Activated naive CD4-positive, alpha-beta T cell (primary cell): ENCODE measurements at regions not wholly inside any gene's neighbourhood (a gene's known extent, or its start where the extent isn't known, plus 50 kb on each side); places are given as distances from the start of the nearest gene placed in this dataset.
"Not testable (repeated sequence)": the region's sequence is repeated elsewhere in the genome, so short reads cannot be mapped to it uniquely, and the experiment has no call there.

Experiments
- DNase-seq, 4 experiments: peaks; one replicate each; lab custom pipeline; 2025; lab: John Stamatoyannopoulos, UW

DNA sequence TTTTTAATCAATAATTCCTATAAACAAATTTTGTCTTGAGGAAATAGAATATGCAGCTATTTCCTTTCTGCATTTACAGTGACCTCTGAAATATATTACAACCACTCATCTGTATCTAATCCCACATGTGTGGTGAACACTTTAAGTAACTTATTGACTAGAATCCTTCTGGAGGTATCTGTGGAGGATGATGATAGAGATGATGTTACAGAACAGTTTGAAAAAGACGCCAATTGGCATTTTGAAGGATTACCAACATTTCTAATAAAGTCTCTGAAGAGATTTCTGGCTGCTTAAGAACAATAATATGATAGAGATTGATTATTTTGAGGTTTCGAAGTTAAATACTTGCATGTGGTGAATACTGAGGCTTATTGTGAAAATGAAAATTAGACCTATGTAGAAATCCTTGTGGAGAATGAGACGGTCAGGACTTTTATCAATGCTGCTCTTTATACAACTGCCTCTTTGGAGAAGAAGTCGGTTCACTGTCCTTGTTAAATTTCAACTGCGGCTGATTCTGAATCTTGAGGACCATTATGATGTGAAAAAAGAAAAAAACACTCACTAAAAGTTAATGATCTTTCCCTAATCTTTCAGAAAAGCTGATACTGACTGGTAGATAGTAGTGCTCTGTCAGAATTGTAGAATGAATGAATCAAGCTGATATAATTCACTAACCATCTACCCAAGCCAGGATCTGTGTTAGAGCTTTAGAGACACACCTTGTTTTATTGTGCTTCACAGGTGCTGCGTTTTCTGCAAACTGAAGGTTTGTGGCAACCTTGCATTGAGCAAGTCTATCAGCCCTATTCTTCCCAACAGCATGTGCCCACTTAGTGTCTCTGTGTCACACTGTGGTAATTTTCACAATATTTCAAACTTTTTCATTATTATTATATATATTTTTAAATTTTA is 204.7 kb downstream of the SPRY1 start:
- DNase-seq = no peak

DNA sequence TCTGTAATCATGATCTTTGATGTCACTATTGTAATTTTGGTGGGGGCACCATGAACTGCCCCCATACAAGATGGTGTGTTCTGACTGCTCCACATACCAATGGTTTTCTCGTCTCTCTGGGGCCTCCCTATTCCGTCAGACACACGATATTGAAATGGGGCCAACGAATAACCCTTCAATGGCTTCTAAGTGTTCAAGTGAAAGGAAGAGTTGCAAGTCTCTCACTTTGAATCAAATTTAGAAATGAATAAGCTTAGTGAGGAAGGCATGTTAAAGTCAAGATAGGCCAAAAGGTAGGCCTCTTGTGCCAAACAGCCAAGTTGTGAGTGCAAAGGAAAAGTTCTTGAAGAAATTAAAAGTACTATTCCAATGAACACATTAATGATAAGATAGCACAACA is 205.4 kb downstream of the SPRY1 start:
- DNase-seq = no peak

DNA sequence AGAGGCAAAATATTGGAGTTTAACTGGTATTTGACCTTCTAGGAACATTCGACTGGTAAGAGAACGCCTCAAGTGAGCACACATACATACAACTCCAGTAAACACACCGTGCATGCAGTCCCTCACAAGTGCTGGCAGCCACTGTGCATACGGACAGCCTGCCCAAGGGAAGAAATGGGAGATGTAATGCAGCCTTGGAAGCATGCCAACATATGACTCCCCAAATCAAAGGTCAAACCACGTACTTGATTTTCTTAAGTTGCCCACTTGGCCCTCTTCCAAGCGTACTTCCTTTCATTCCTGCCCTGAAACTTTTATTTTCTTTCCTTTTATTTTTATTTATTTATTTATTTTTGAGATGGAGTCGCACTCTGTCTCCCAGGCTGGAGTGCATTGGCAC is 206.6 kb downstream of the SPRY1 start:
- DNase-seq = no peak

DNA sequence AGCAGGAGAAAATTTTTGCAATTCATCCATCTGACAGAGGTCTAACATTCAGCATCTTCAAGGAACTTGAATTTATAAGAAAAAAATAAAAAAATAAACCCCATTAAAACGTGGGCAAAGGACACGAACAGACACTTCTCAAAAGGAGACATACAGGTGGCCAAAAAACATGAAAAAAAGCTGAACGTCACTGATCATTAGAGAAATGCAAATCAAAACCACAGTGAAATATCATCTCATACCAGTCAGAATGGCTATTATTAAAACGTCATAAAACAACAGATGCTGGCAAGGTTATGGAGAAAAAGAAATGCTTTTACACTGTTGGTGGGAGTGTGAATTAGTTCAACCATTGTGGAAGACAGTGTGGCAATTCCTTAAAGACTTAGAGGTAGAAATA is 209.2 kb downstream of the SPRY1 start:
- not testable (repeated sequence) for DNase-seq

DNA sequence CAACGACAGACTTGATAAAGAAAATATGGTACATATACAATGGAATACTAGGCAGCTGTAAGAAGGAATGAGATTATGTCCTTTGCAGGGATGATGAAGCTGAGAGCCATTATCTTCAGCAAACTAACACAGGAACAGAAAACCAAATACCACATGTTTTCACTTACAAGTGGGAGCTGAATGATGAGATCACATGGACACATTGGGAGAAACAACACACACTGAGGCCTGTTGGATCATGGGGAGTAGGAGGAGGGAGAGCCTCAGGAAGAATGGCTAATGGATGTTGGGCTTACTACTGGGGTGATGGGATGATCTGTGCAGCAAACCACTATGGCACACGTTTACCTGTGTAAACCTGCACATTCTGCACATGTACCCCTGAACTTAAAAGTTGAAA is 209.7 kb downstream of the SPRY1 start:
- DNase-seq = no peak

DNA sequence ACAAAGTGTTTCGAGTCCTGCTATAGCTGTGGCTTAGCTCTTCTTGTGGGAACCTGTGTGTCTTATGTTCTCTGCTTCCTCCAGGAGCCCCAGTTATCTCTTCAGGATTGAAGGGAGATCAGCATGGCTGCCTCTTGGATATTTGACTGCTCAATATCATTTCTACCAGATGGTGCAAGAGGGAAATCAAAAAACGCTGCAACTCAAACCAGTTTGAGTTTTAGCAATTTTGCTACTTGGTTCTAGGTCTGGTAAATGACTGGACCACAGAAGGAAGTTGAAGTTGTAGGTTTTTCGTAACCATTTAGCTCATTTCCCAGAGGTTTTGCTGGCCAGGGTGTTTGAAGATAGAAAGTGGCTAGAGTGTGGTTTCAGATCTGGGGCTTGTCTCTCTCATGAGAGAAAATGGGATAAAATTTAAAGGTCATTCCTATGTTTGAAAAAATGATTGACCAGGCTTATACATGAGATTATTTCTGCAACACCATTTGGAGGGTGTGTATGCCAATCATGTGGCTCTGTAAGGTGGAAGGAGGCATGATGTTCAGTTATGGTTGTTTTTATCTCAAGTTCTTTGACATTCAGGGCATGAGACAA is 210.4 kb downstream of the SPRY1 start:
- DNase-seq = no peak

DNA sequence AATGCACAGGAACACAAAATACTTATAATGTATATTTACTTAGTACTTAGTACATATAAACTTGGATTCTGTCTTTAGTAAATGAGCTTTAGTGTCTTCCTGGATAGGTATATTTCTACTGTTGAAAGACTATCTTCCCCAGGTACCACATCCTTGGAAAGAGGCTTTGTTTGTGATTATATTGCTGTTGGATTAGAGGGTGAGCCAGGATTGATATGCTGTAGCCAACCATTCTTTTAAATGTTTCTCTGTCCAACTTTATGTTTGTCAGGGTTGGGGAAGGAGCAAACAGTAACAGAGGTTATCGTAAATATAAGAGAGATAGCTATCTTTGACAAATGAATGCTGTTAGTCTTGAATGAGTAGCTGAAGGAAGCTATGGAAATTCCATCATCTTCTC is 213.2 kb downstream of the SPRY1 start:
- DNase-seq = no peak

DNA sequence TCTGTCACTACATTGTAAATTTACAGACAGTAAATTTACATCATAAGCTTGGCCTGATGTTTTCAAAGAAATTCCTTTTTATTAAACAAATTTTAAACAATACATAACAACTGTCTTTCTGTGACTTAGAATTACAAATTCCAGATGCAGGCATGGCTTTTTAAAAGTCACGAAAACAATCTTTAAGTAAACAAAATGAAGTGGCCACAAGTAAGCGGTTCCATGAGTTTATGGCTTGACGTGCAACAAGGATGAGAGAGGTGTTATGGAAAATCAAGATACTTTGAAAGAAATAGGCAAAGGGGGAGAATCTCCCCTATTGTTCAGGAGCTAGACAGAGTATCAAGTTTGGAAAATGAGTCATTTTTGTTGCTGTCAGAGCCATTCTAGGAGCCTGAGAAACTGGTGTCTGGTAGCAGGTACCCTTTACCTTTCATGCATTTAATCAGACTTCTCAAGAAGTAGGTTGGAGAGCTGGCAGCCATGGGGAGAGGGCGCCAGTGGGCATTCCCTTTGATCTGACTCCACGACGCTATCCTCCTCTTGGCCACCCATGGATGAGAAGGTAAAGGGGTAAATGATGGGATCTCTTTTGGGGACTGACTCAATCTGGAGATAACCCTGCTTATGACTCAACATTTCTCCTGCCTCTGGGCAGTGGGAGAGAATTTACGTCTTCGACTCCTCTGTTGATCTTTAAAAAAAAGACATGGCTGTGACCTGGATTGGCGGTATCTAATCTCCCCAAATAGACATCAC is 217.2 kb downstream of the SPRY1 start:
- no peak for DNase-seq

DNA sequence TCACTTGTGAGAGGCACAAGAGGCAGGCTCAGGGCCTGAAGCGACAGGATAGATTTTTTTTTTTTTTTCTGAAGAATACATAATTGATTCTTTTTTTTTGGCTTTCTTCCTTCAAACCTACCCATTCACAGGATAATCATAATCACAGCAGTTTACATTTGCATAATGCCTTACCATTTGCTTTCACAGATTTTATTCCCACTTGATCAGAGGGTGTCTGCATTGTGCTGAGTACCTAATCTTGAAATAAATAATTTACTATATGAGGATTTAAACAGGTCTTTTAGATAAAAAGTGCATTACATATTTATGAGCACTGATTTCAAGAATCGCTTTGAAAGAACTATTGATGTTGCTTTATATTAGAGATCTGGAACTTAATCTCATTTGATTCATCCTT is 219.3 kb downstream of the SPRY1 start:
- DNase-seq = no peak

DNA sequence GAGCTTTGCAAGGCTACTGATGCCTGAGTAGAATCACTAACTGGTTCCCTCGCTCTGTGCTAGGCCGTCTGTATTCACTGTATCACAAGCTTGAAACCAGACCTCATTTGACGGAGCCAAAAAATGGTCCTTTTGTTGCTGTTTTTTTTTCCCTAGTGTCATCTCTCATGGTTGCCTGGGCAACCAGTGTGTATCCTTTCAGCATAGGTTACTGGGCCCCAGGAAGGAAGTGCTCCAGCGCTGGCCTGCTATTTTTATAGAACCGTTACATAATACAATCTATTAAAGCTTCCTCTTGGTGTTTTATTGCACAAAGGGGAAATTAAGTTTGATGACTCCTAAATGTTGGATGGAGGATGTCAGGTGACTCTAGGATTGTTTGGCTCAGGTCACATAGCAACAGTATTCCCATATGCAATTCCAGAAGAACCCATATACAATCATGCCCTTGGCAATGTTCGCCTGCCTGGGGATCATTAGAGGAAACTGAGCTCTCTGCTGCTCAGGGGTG is 220.4 kb downstream of the SPRY1 start:
- DNase-seq = no peak

DNA sequence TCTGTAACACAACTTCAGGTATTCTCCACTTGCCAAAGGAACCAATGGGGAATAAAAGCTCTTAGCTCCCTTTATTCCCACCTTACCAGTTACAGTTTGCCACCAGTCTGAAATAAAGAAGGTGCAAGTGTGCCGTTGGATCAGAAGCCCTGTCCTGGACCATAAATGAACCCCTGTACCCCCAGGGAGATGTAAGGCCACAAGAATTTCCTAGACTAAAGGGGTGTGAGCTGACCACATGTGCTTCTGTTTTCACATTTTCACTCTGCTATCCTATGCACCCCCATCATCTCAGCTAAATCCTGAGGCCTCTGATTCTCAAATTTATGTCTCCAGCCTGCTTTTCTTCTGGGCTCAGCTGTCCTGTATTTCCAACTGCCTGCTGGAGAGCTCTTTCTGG is 221.2 kb downstream of the SPRY1 start:
- DNase-seq = no peak

DNA sequence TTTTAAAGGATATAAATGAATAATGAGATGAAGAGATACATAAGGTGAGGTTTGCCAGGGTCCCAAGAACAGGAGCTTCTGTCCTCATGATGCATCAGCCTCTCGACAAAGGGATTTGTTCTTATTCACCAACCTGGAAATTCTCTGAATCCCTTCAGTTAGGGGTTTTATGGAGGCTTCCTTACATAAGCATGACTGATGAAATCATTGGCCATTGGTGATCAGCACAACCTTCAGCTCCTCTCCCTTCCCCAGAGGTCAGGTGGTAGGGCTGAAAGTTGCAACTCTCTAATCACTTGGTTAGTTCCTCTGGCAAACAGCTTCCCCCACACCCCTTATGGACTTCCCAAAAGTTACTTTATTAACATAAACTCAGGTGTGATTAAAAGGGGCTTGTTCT is 222.0 kb downstream of the SPRY1 start:
- no peak for DNase-seq

DNA sequence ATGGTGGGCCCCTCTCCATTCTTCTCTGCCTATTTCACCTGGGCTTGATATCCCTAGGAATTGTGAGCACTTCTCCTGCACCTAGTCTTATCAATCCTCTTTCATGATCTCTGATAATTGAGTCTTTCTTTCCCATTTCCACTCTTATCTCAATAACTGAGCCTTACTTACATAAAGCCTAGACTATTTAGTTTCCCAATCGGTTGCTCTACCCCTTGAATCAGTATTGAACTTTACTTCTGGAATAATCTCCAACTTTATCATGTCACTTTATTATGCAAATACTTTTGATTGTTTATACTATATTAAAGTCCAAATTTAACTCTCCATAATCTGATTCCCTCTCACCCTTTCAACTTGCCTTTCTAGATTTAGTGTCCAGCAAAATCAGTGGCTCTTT is 222.7 kb downstream of the SPRY1 start:
- no peak for DNase-seq

DNA sequence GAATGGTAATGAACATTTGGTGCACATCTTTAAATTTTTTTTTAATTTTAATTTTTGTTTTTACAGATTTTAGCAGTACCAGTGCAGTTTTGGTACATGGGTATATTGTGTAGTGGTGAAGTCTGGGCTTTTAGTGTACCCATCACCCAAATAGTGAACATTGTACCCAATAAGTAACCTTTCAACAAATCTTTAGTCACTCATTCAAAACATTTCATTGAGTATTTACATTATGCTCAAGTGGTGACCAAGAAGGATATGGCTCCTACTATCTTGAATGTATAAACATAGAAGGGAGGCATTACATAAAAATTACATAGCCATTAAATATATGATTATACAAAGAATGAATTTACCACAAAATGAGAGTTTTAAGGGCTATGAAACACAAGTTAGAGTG is 223.3 kb downstream of the SPRY1 start:
- DNase-seq = no peak

DNA sequence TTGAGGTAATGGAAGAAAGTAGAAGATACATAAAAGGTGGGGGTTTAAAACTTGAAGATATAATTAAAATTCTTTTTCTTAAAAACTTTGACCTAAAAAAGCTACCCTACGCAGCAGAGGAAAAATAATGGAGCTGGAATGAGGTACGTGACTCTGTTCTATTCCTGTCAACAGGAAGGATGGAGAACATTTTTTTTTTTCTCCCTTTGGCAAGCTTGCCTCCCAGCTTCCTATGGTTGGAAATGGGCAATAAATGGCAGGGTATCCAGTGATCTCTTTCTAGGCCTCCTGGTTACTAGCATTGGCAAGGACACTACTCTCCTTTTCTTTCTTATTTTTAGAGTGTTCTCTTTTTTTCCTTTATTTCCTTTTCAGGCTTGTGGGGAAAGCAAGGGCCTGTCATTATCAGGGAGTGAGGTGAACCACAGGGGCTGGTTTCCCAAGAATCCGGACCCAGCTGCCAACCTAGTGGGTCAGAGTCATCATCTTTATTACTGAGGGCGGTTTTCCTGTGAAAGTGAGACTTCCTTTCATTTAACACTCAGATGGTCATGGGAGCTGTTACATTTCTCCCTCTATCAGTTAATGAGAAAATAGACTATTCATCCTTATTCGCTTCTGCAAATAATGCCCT is 224.6 kb downstream of the SPRY1 start:
- DNase-seq = no peak

DNA sequence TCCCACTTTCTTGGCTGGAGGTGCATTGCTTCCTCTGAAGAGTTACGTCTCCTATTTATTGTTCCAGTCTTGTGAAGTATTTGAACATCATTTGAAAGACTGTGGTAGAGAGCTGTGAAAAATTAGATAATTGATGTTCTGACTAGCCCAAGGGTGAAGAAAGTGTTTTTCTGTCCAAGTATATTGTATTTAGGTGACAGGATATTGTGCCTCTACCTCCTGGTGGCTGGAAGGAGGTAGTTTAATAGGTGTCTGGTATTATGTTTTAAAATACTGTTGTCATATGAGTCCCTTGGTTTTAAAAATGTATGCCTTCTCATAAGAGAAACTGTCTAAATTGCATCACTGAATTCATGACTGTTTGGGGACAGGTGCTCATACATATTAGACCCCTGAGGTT is 226.0 kb downstream of the SPRY1 start:
- DNase-seq = no peak

DNA sequence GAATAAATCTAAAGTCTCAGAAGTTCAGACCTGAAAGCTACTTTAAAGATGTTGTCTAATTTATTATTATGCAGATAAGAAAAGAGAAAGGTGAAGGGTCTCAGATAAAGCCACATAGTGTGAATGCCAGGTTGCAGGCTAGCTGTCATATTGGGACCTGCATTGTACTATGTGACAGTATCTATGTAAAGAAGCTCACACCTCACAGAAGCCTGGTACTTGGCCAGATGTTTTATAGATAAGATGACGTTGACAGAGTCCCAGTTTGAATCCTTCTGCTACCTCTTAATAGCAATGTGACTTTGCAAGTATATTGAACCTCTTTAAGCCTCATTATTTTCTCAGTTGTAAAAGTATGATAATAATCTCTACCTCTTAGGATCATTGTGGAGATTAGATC is 227.0 kb downstream of the SPRY1 start:
- DNase-seq = no peak

DNA sequence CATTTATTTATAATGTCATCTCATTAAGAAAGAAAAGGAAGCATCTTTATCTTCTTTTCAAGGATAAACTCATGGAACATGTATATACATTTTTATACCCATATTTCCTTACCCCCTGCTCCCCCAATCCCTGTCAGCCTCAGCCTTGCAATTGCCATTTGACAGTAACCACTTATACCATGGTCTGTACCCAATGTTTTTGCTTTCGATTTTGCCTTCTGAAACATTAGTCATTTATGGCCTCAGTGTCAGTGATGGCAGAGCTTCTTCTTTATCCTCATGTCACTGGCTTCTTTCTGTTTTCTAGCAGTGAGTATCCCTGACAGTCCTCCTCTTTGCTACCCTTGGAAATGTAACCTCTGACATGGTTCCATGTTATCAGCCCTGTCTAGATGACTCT is 228.4 kb downstream of the SPRY1 start:
- no peak for DNase-seq

DNA sequence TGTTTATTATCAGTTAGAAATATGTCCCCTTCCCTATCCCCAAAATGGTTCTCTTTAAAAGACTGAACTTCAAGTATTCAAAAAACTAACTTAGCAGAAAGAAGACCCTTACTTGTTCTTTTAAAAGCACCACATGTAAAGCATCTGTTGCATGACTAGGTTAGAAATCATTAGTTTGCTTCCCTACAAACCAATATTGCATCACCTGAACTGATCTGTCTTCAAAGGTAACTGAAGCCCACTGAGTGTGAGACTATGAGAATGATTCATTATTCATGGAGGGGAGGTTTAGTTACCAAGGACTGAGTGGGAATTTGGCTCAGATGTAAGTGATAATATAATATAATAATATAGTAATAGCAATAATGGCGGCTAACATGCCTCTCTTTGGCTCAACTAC is 231.7 kb downstream of the SPRY1 start:
- DNase-seq = no peak

DNA sequence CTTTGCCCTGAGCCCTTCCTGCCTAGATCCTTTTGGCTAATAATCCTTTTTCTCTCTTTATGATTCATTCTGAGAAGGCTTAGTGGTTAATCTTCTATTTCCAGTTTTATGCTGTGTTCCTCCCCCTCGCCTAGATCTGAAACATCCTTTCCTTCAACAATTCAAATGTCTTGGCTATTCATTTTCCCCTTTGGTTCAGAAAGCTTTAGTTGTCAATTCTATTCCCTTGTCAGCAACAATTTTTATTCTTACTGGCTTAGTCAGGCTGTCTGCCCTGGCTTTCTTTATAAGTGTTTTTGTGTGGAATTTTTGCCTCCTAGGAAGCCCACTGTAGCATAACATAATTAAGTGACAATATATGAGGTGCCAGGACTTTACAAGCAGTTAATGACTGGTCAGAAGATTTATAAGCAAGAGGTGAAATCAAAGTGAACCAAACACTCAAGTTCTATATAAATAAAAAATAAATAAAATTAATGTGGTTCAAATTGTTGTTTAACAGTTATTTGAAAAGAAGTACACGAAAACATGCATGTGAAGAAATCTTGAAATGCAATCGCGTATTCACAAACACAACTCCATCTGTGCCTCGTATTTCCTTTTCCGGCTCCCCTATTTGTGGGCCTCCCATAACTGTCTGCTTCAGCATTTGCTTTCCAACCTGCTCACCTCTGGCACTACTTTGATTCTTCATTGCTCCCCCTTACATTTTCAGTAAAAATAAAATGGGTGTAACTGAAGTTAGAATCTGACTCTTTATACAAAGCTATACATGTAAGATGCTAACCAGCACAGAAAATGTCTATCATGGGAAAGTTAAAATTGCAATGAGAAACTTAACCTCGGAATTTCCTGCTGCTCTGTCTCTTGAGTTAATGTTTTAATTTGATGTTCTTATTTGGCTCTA is 235.4 kb downstream of the SPRY1 start:
- no peak for DNase-seq

DNA sequence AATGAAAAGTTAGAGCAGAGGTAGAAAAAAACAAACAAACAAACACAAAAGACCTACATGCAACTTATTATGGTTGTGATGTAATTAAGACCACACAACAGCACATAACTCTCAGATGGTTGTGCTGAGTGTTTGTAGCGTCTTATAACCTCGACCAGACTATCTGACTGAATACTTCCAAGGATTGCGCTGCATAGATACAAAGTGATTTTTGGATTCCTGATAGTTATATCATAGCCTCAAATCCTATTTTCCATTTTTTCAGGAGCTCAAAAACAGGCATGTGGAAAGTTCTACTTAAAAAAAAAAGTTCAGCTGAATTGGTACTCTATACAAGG is 236.1 kb downstream of the SPRY1 start:
- DNase-seq = no peak
